H1 (cell line): ENCODE measurements at regions not wholly inside any gene's neighbourhood (a gene's known extent, or its start where the extent isn't known, plus 50 kb on each side); places are given as distances from the start of the nearest gene placed in this dataset.

ENCODE experiments used
- CTCF ChIA-PET: fragments of 300-600 bp; sonication (Branson Sonifier 250); formaldehyde crosslinking; loops from one replicate; lab custom pipeline; 2021; ENCODE audit not compliant: partially characterized antibody; lab: Charles Lee
- POLR2A ChIA-PET: fragments of 300-600 bp; sonication (Branson Sonifier 250); formaldehyde crosslinking; loops from one replicate; lab custom pipeline; 2021; ENCODE audit warnings: inconsistent platforms; ENCODE audit not compliant: partially characterized antibody; lab: Charles Lee
- DNase-seq, 2 experiments: peaks; one replicate each; pipeline versions ENCODE4 v3.0.0 to v3.0.0-alpha.2; 2010 to 2022; ENCODE audit warnings: low spot score in 2 of 2, low read depth in 1 of 2, mixed read lengths in 1 of 2
- FAIRE-seq: peaks from 2 replicates; lab custom pipeline; 2011; peaks lifted over from hg19 to GRCh38; lab: Jason Lieb, UNC
- H2AFZ ChIP-seq: 2 replicates; pipeline ENCODE4 v1.8.1; 2012; ENCODE audit warnings: low read length, inconsistent platforms
- H2AK5ac ChIP-seq: 2 replicates; pipeline ENCODE4 v1.6.1; 2013; ENCODE audit warnings: low read depth, low read length
- H2BK120ac ChIP-seq: replicated peaks from 2 replicates; pipeline ENCODE3; 2013; ENCODE audit warnings: low read depth, low read length, inconsistent platforms
- H2BK12ac ChIP-seq: 2 replicates; pipeline ENCODE4 v1.6.1; 2013; ENCODE audit warnings: low read depth, low read length
- H2BK15ac ChIP-seq: 2 replicates; pipeline ENCODE4 v1.6.1; 2013; ENCODE audit warnings: low read length
- H2BK20ac ChIP-seq: 2 replicates; pipeline ENCODE4 v1.6.1; 2013; ENCODE audit warnings: low read length
- H2BK5ac ChIP-seq: 2 replicates; pipeline ENCODE4 v1.6.1; 2013; ENCODE audit warnings: low read depth, low read length
- H3K14ac ChIP-seq: 2 replicates; pipeline ENCODE4 v1.6.1; 2013; ENCODE audit warnings: inconsistent platforms; ENCODE audit not compliant: insufficient read length
- H3K18ac ChIP-seq: 2 replicates; pipeline ENCODE4 v1.6.1; 2013; ENCODE audit warnings: low read length; ENCODE audit errors: extremely low read depth
- H3K23ac ChIP-seq: 2 replicates; pipeline ENCODE4 v1.6.1; 2013; ENCODE audit warnings: inconsistent platforms; ENCODE audit not compliant: insufficient read length
- H3K23me2 ChIP-seq: 2 replicates; pipeline ENCODE4 v1.6.1; 2013; ENCODE audit warnings: low read depth, low read length
- H3K27ac ChIP-seq: 2 replicates; pipeline ENCODE4 v1.6.1; 2011; ENCODE audit warnings: low read depth, low read length, inconsistent platforms
- H3K27me3 ChIP-seq, 4 experiments: replicated peaks in 1 of 4; 1 replicate in 1 of 4; 2 replicates in 3 of 4; pipeline versions ENCODE4 v1.6.1 to v1.8.1; 2011 to 2013; ENCODE audit warnings: low read length in 3 of 4, mild to moderate bottlenecking in 3 of 4, inconsistent platforms in 2 of 4, mixed read lengths in 2 of 4, moderate library complexity in 1 of 4; ENCODE audit not compliant: control insufficient read depth in 3 of 4, insufficient read depth in 3 of 4; ENCODE audit errors: extremely low read depth in 1 of 4
- H3K36me3 ChIP-seq, 4 experiments: 2 replicates each; pipeline versions ENCODE4 v1.6.1 to v1.8.1; 2011 to 2013; ENCODE audit warnings: mild to moderate bottlenecking in 4 of 4, low read length in 3 of 4, moderate library complexity in 2 of 4, control low read depth in 1 of 4, inconsistent platforms in 1 of 4; ENCODE audit not compliant: insufficient read depth in 4 of 4, control insufficient read depth in 2 of 4
- H3K4ac ChIP-seq: replicated peaks from 2 replicates; pipeline ENCODE3; 2013; ENCODE audit warnings: low read length, low read depth, mixed read lengths, inconsistent platforms; ENCODE audit not compliant: insufficient read length
- H3K4me1 ChIP-seq, 4 experiments: replicated peaks in 1 of 4; 1 replicate in 1 of 4; 2 replicates in 3 of 4; pipeline versions ENCODE4 v1.6.1 to v1.8.1; 2011 to 2013; ENCODE audit warnings: low read length in 3 of 4, inconsistent platforms in 2 of 4, mixed read lengths in 1 of 4; ENCODE audit not compliant: insufficient read depth in 4 of 4, control insufficient read depth in 3 of 4
- H3K4me2 ChIP-seq, 2 experiments: 2 replicates each; pipeline versions ENCODE4 v1.6.1 to v1.8.1; 2011 to 2013; ENCODE audit warnings: low read depth in 2 of 2, low read length in 2 of 2, control low read depth in 1 of 2, inconsistent platforms in 1 of 2, mild to moderate bottlenecking in 1 of 2; ENCODE audit not compliant: insufficient read depth in 1 of 2
- H3K4me3 ChIP-seq, 4 experiments: fragments of 200-600, 300-600 bp in 1 of 4; sonication (generic), shearing (Covaris generic), sonication (Bioruptor Twin) in 1 of 4; 2 replicates each; pipeline versions ENCODE4 v1.5.1 to v1.8.1; 2011 to 2016; ENCODE audit warnings: low read length in 4 of 4, low read depth in 3 of 4, control low read depth in 2 of 4, inconsistent platforms in 2 of 4, mild to moderate bottlenecking in 2 of 4, mixed read lengths in 1 of 4, moderate library complexity in 1 of 4; ENCODE audit not compliant: insufficient read depth in 2 of 4; ENCODE audit errors: extremely low read depth in 1 of 4
- H3K56ac ChIP-seq: replicated peaks from 2 replicates; pipeline ENCODE3; 2013; ENCODE audit warnings: low read depth, mild to moderate bottlenecking, mixed read lengths, low read length, inconsistent platforms; ENCODE audit not compliant: insufficient read length
- H3K79me1 ChIP-seq: 2 replicates; pipeline ENCODE4 v1.6.1; 2013; ENCODE audit warnings: low read depth, low read length, control low read depth
- H3K79me2 ChIP-seq, 2 experiments: 2 replicates each; pipeline versions ENCODE4 v1.6.1 to v1.8.1; 2012 to 2013; ENCODE audit warnings: low read length in 2 of 2, mild to moderate bottlenecking in 2 of 2, inconsistent platforms in 1 of 2; ENCODE audit not compliant: insufficient read depth in 2 of 2, control insufficient read depth in 1 of 2
- H3K9ac ChIP-seq, 4 experiments: replicated peaks in 1 of 4; 1 replicate in 1 of 4; 2 replicates in 3 of 4; pipeline versions ENCODE4 v1.6.1 to v1.8.1; 2011 to 2013; ENCODE audit warnings: low read depth in 3 of 4, low read length in 3 of 4, control low read depth in 2 of 4, mild to moderate bottlenecking in 2 of 4, moderate library complexity in 2 of 4, inconsistent platforms in 1 of 4; ENCODE audit errors: extremely low read depth in 1 of 4
- H3K9me3 ChIP-seq, 2 experiments: 2 replicates each; pipeline versions ENCODE4 v1.6.1 to v1.8.1; 2012 to 2013; ENCODE audit warnings: mild to moderate bottlenecking in 2 of 2, moderate library complexity in 2 of 2, control low read depth in 1 of 2, inconsistent platforms in 1 of 2, low read depth in 1 of 2, low read length in 1 of 2, mixed read lengths in 1 of 2; ENCODE audit not compliant: insufficient read depth in 2 of 2
- H4K20me1 ChIP-seq, 2 experiments: replicated peaks in 1 of 2; 2 replicates each; pipeline versions ENCODE3 to v1.8.1; 2011 to 2013; ENCODE audit warnings: inconsistent platforms in 2 of 2, low read length in 2 of 2, mild to moderate bottlenecking in 1 of 2; ENCODE audit not compliant: insufficient read depth in 2 of 2, control insufficient read depth in 1 of 2
- H4K5ac ChIP-seq: 2 replicates; pipeline ENCODE4 v1.6.1; 2013; ENCODE audit warnings: low read length, low read depth, mixed read lengths, inconsistent platforms; ENCODE audit not compliant: insufficient read length
- H4K8ac ChIP-seq: 2 replicates; pipeline ENCODE4 v1.8.0; 2013; ENCODE audit warnings: mild to moderate bottlenecking, moderate library complexity, low read length, inconsistent platforms; ENCODE audit not compliant: insufficient read depth; ENCODE audit errors: extremely low read depth
- H4K91ac ChIP-seq: replicated peaks from 2 replicates; pipeline ENCODE3; 2013; ENCODE audit warnings: low read length, mixed read lengths, inconsistent platforms; ENCODE audit not compliant: insufficient read length
- CBX8 ChIP-seq: fragments of 300-800, 300-1000 bp; sonication (generic); IDR thresholded peaks from 2 replicates; pipeline ENCODE4 v1.7.1; 2016; ENCODE audit warnings: low read depth, low read length, borderline replicate concordance
- WGBS, 2 experiments: shearing (Covaris generic) in 1 of 2; methylation state at CpG; one replicate each; pipeline versions ENCODE4 v1.1.6 to v1.1.7; 2013 to 2015; ENCODE audit warnings: low lambda C conversion rate in 2 of 2, mixed read lengths in 2 of 2, inconsistent platforms in 1 of 2, low coverage in 1 of 2, missing lambda C conversion rate in 1 of 2; ENCODE audit not compliant: insufficient replicate concordance in 2 of 2, insufficient coverage in 1 of 2, insufficient read length in 1 of 2; ENCODE audit errors: extremely low coverage in 1 of 2, missing lambda C conversion rate in 1 of 2; 5-methylcytosine and 5-hydroxymethylcytosine counted together

- Histone ChIP-seq H3K27ac (no peak overlapping the region), H3K9ac (no peak overlapping the region), H4K5ac (no peak overlapping the region), H3K27me3 (no peaks in the 10 kb centered on the region; a peak in 1 of 7 replicates), H4K91ac (no peak overlapping the region), H3K4me1 (peaks cover 0 to 4% (median 2%) of the 10 kb centered on the region in 4 experiments; a peak in 6 of 7 replicates), H2AFZ (no peak overlapping the region), H2BK120ac (no peak overlapping the region), H3K56ac (no peak overlapping the region), H3K36me3 (no peaks in the 10 kb centered on the region), H3K23me2 (no peaks in the 10 kb centered on the region), H3K4ac (no peak overlapping the region), H3K18ac (no peak overlapping the region), H4K20me1 (peaks cover 0 to 2% of the 10 kb centered on the region in 2 experiments), H2BK5ac (no peak overlapping the region), H2BK15ac (no peak overlapping the region), H2AK5ac (no peak overlapping the region), H3K9me3 (no peaks in the 10 kb centered on the region), H2BK12ac (no peak overlapping the region), H4K8ac (no peak overlapping the region), H3K4me3 (no peak overlapping the region), H2BK20ac (no peak overlapping the region), H3K14ac (no peak overlapping the region), H3K79me1 (no peaks in the 10 kb centered on the region; the same call in 1 of the 2 replicates), H3K79me2 (no peaks in the 10 kb centered on the region), H3K4me2 (no peak overlapping the region), H3K23ac (no peak overlapping the region)
- ChIA-PET CTCF (interaction anchor here (1.7 kb wide), 1 partner anchor 29 kb away, joined by 6 read pairs; no protein-coding TSS in a partner anchor), POLR2A (no interaction called here)
- 91% methylated on average over 6 of the region's 6 CpGs; no CpG with 5 or more reads in 1 of the 2 experiments for WGBS, 2 experiments
- DNase-seq = no peak
- FAIRE-seq = no peak
- TF ChIP-seq CBX8 = no peak
Measured at GRCh38 chr7:131010717-131011431, 276.9 kb upstream of the KLF14 start.
